ENCODE measurements at regions not wholly inside any gene's neighbourhood (a gene's known extent, or its start where the extent isn't known, plus 50 kb on each side); places are given as distances from the start of the nearest gene placed in this dataset.

GRCh38 chr12:65608319-65608916, 215.9 kb upstream of the HMGA2 start:
- Histone ChIP-seq H3K9me3 (peaks cover 0 to 16% (median 7%) of the 10 kb centered on the region in 11 donors), H3K4me3 (no peak overlapping the region), H3K27ac (no peak overlapping the region), H3K27me3 (peaks cover 0 to 36% (median 7%) of the 10 kb centered on the region in 7 donors), H3K4me1 (peaks cover 0 to 17% (median 7%) of the 10 kb centered on the region in 9 donors), H3K36me3 (no peaks in the 10 kb centered on the region)
- no peak for ATAC-seq
- TF ChIP-seq CTCF (IDR thresholded peaks at IDR 0.05), result no peak
- 67 to 68% methylated on average over 2 of the region's 2 CpGs for WGBS, 2 donors
- DNase-seq, result no peak
- intact Hi-C loops (cut with DNase I), result loop anchor here in 2 of 10 donors (10.0 kb wide), 2 partner anchors 76 to 376 kb away; no protein-coding TSS in a partner anchor

DNA sequence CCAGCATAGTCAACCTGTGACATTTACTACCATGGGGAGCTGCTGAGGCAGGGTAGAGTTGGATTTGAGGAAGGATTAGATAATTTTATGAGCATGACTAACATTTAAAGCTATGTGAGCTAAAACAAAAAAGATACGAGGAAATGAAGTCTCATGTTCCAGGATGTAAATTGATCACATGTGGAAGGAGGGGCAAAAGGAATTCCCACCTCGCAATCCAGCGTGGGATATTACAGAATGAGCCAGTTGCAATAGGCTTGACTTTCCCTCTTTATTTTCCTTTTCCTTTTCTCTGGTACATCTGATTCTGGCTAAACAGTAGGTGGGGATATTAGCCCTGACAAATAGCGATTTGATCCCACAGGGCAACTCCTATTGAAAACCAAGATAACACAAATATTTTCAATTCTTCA, 214.9 kb upstream of the HMGA2 start:
- Histone ChIP-seq H3K27me3 (peaks cover 0 to 38% (median 11%) of the 10 kb centered on the region in 7 donors), H3K4me1 (peaks cover 0 to 8% (median 2%) of the 10 kb centered on the region in 9 donors), H3K9me3 (peaks cover 0 to 16% (median 7%) of the 10 kb centered on the region in 11 donors), H3K4me3 (no peak overlapping the region), H3K27ac (no peak overlapping the region), H3K36me3 (no peaks in the 10 kb centered on the region)
- WGBS, 2 donors, result 71 to 83% methylated on average over 4 of the region's 4 CpGs
- intact Hi-C loops (cut with DNase I), result loop anchor here in 2 of 10 donors (10.0 kb wide), 2 partner anchors 75 to 375 kb away; no protein-coding TSS in a partner anchor
- ATAC-seq, result no peak
- no peak for DNase-seq
- TF ChIP-seq CTCF (IDR thresholded peaks at IDR 0.05), result no peak

- Histone ChIP-seq H3K4me1 (no peaks in the 10 kb centered on the region), H3K27me3 (peaks cover 0 to 38% (median 11%) of the 10 kb centered on the region in 7 donors), H3K9me3 (peaks cover 0 to 16% (median 7%) of the 10 kb centered on the region in 11 donors), H3K27ac (no peak overlapping the region), H3K36me3 (no peaks in the 10 kb centered on the region), H3K4me3 (no peak overlapping the region)
- no peak for TF ChIP-seq CTCF (IDR thresholded peaks at IDR 0.05)
- ATAC-seq, result no peak
- DNase-seq, result no peak
- intact Hi-C loops (cut with DNase I), result no loop called here
- WGBS, 2 donors, result 91 to 97% methylated on average over 3 of the region's 3 CpGs
Measured at GRCh38 chr12:65611396-65611795, 212.9 kb upstream of the HMGA2 start.

GRCh38 chr12:65612440-65612839, 211.8 kb upstream of the HMGA2 start:
- H3K9me3 ChIP-seq, result peaks cover 0 to 12% (median 6%) of the 10 kb centered on the region in 11 donors
- H3K4me3 ChIP-seq, result no peak overlapping the region
- TF ChIP-seq CTCF (IDR thresholded peaks at IDR 0.05), result no peak
- DNase-seq, result no peak
- intact Hi-C loops (cut with DNase I), result no loop called here
- 68 to 85% methylated on average over 7 of the region's 7 CpGs for WGBS, 2 donors
- no peak for ATAC-seq
- no peak overlapping the region for H3K27ac ChIP-seq
- no peaks in the 10 kb centered on the region for H3K36me3 ChIP-seq
- peaks cover 0 to 38% (median 11%) of the 10 kb centered on the region in 7 donors for H3K27me3 ChIP-seq
- H3K4me1 ChIP-seq, result no peaks in the 10 kb centered on the region

All from heart right ventricle (tissue), 16 donors.